HG03066 (cell line): ENCODE measurements at regions not wholly inside any gene's neighbourhood (a gene's known extent, or its start where the extent isn't known, plus 50 kb on each side); places are given as distances from the start of the nearest gene placed in this dataset.

Experiments
- ATAC-seq: cut with Tn5 transposase; IDR thresholded peaks from one replicate; pipeline ENCODE4 v1.9.1; 2021; ENCODE audit warnings: low read depth; ENCODE audit not compliant: unreplicated experiment

GRCh38 chr6:4592026-4592425 is 184.2 kb upstream of the CDYL start:
- ATAC-seq, result no peak

- ATAC-seq, result no peak
Measured at GRCh38 chr6:4591218-4591617, 185.0 kb upstream of the CDYL start.

GRCh38 chr6:4589295-4589694 is 186.9 kb upstream of the CDYL start:
- no peak for ATAC-seq

- ATAC-seq, result no peak
Measured at GRCh38 chr6:4588581-4588980, 187.6 kb upstream of the CDYL start.

GRCh38 chr6:4588163-4588562 is 188.0 kb upstream of the CDYL start:
- no peak for ATAC-seq

GRCh38 chr6:4587171-4587570 is 189.0 kb upstream of the CDYL start:
- no peak for ATAC-seq

GRCh38 chr6:4586469-4586859 is 189.7 kb upstream of the CDYL start:
- no peak for ATAC-seq

GRCh38 chr6:4585682-4586468 is 190.3 kb upstream of the CDYL start:
- ATAC-seq, result no peak

- no peak for ATAC-seq
Measured at GRCh38 chr6:4584801-4585200, 191.4 kb upstream of the CDYL start.

GRCh38 chr6:4582506-4583417 is 193.4 kb upstream of the CDYL start:
- no peak for ATAC-seq

- no peak for ATAC-seq
Measured at GRCh38 chr6:4581468-4582385, 194.5 kb upstream of the CDYL start.

- ATAC-seq, result no peak
Measured at GRCh38 chr6:4580361-4580760, 195.8 kb upstream of the CDYL start.

- no peak for ATAC-seq
Measured at GRCh38 chr6:4577406-4577805, 198.8 kb upstream of the CDYL start.

GRCh38 chr6:4575714-4576113 is 200.5 kb upstream of the CDYL start:
- ATAC-seq, result no peak

- ATAC-seq, result no peak
Measured at GRCh38 chr6:4574007-4574406, 202.2 kb upstream of the CDYL start.

GRCh38 chr6:4571011-4571410 is 205.2 kb upstream of the CDYL start:
- no peak for ATAC-seq

GRCh38 chr6:4568138-4568537 is 208.1 kb upstream of the CDYL start:
- ATAC-seq, result no peak

- ATAC-seq, result no peak
Measured at GRCh38 chr6:4567141-4567540, 209.1 kb upstream of the CDYL start.

- no peak for ATAC-seq
Measured at GRCh38 chr6:4565301-4566250, 210.6 kb upstream of the CDYL start.
